ENCODE measurements at regions not wholly inside any gene's neighbourhood (a gene's known extent, or its start where the extent isn't known, plus 50 kb on each side); places are given as distances from the start of the nearest gene placed in this dataset.

- TF ChIP-seq CTCF (conservative IDR thresholded peaks at IDR 0.05) (no peak), EZH2 (IDR thresholded peaks at IDR 0.05; ENCODE audit: low read depth) (no peak)
These were observed 342.2 kb downstream of the RND3 start for GRCh38 chr2:150145299-150145692.

Measured in PC-9 (cell line).